HG02885 (cell line): ENCODE measurements at regions not wholly inside any gene's neighbourhood (a gene's known extent, or its start where the extent isn't known, plus 50 kb on each side); places are given as distances from the start of the nearest gene placed in this dataset.

Source experiments
- ATAC-seq: cut with Tn5 transposase; IDR thresholded peaks from one replicate; pipeline ENCODE4 v1.9.1; 2021; ENCODE audit warnings: mild to moderate bottlenecking; ENCODE audit not compliant: unreplicated experiment, poor library complexity

GRCh38 chr1:214974002-214974401 is 108.5 kb upstream of the KCNK2 start:
- ATAC-seq = no peak

GRCh38 chr1:214976665-214977064 is 105.9 kb upstream of the KCNK2 start:
- no peak for ATAC-seq

GRCh38 chr1:214977110-214977509 is 105.4 kb upstream of the KCNK2 start:
- ATAC-seq = no peak

- no peak for ATAC-seq
Observed at GRCh38 chr1:214977700-214978374, 104.7 kb upstream of the KCNK2 start.

- no peak for ATAC-seq
Observed at GRCh38 chr1:214979191-214979590, 103.3 kb upstream of the KCNK2 start.

GRCh38 chr1:214980921-214981320 is 101.6 kb upstream of the KCNK2 start:
- no peak for ATAC-seq

GRCh38 chr1:214983126-214983869 is 99.2 kb upstream of the KCNK2 start:
- ATAC-seq = no peak

GRCh38 chr1:214989341-214989740 is 93.2 kb upstream of the KCNK2 start:
- no peak for ATAC-seq

GRCh38 chr1:214990619-214991018 is 91.9 kb upstream of the KCNK2 start:
- ATAC-seq = no peak

- no peak for ATAC-seq
Observed at GRCh38 chr1:214991691-214992315, 90.7 kb upstream of the KCNK2 start.

- ATAC-seq = no peak
Observed at GRCh38 chr1:214993419-214993818, 89.1 kb upstream of the KCNK2 start.

GRCh38 chr1:214997685-214998084 is 84.9 kb upstream of the KCNK2 start:
- ATAC-seq = no peak

GRCh38 chr1:215001419-215002021 is 81.0 kb upstream of the KCNK2 start:
- peak; percentile 93 for ATAC-seq

- no peak for ATAC-seq
Observed at GRCh38 chr1:215002471-215002870, 80.1 kb upstream of the KCNK2 start.

GRCh38 chr1:215003686-215004085 is 78.9 kb upstream of the KCNK2 start:
- no peak for ATAC-seq

GRCh38 chr1:215004121-215004827 is 78.3 kb upstream of the KCNK2 start:
- ATAC-seq = no peak

- no peak for ATAC-seq
Observed at GRCh38 chr1:215005078-215005477, 77.5 kb upstream of the KCNK2 start.

- ATAC-seq = no peak
Observed at GRCh38 chr1:215005656-215006345, 76.7 kb upstream of the KCNK2 start.

GRCh38 chr1:215007880-215008279 is 74.7 kb upstream of the KCNK2 start:
- ATAC-seq = no peak

GRCh38 chr1:215018555-215018954 is 64.0 kb upstream of the KCNK2 start:
- no peak for ATAC-seq
